HepG2 (cell line): ENCODE measurements at regions not wholly inside any gene's neighbourhood (a gene's known extent, or its start where the extent isn't known, plus 50 kb on each side); places are given as distances from the start of the nearest gene placed in this dataset.

Experiments used
- ATAC-seq: fragments of 200-7000 bp; cut with Tn5 transposase; 3 replicates; pipeline ENCODE4 v1.9.1; 2020; ENCODE audit warnings: mild to moderate bottlenecking, moderate library complexity
- BruUV-seq: library from RNA; stranded (reverse); fragments of 400-500 nt; replicated peaks from 2 replicates; lab custom pipeline; 2021; lab: Mats Ljungman, UMichigan
- CTCF ChIA-PET: fragments of 300-600 bp; formaldehyde crosslinking; extraction: SDS; loops from one replicate; lab custom pipeline; 2021; ENCODE audit warnings: low total read pairs, inconsistent platforms, low intra/inter-chr PET ratio; lab: Yijun Ruan, JAX
- POLR2A ChIA-PET: fragments of 350-600 bp; sonication (Branson Sonifier 250); formaldehyde crosslinking; loops from one replicate; lab custom pipeline; 2020; ENCODE audit warnings: antibody characterized with exemption, inconsistent platforms; lab: Yijun Ruan, JAX
- DNase-seq: peaks from one replicate; pipeline ENCODE4 v3.0.0-alpha.2; 2015; ENCODE audit warnings: low spot score
- FAIRE-seq: peaks from 3 replicates; lab custom pipeline; 2011; peaks lifted over from hg19 to GRCh38; lab: Jason Lieb, UNC
- H2AFZ ChIP-seq: one replicate; pipeline ENCODE4 v1.6.1; 2011; ENCODE audit warnings: low read length, inconsistent platforms
- H3K27ac ChIP-seq: fragments of 300-600 bp; 3 replicates; pipeline ENCODE4 v1.8.0; 2011; ENCODE audit warnings: mixed run types, mild to moderate bottlenecking, mixed read lengths, low read length, inconsistent platforms; ENCODE audit not compliant: insufficient read depth; ENCODE audit errors: extremely low read length
- H3K27me3 ChIP-seq, 2 experiments: fragments of 200-600 bp in 1 of 2; 2 replicates in 1 of 2; 3 replicates in 1 of 2; pipeline versions ENCODE4 v1.6.0 to v1.8.0; 2011; ENCODE audit warnings: low read length in 2 of 2, mild to moderate bottlenecking in 2 of 2, moderate library complexity in 2 of 2, inconsistent platforms in 1 of 2; ENCODE audit not compliant: insufficient read depth in 2 of 2, control insufficient read depth in 1 of 2
- H3K36me3 ChIP-seq, 2 experiments: fragments of 200-600 bp in 1 of 2; replicated peaks in 1 of 2; 2 replicates in 1 of 2; 3 replicates in 1 of 2; pipeline versions ENCODE4 v1.5.1 to v1.8.0; 2011; ENCODE audit warnings: low read length in 2 of 2, inconsistent platforms in 1 of 2; ENCODE audit not compliant: insufficient read depth in 2 of 2, control insufficient read depth in 1 of 2
- H3K4me1 ChIP-seq: 2 replicates; pipeline ENCODE4 v1.5.1; 2012; ENCODE audit warnings: low read length, inconsistent platforms; ENCODE audit not compliant: insufficient read depth
- H3K4me2 ChIP-seq: 2 replicates; pipeline ENCODE4 v1.6.0; 2011; ENCODE audit warnings: low read depth, low read length, inconsistent platforms
- H3K4me3 ChIP-seq, 3 experiments: fragments of 200-600 bp in 1 of 3; sonication (generic), shearing (Covaris generic) in 1 of 3; replicated peaks in 1 of 3; 2 replicates each; pipeline ENCODE4 v1.5.1; 2011 to 2016; ENCODE audit warnings: low read length in 3 of 3, inconsistent platforms in 2 of 3, low read depth in 2 of 3, mild to moderate bottlenecking in 2 of 3, control low read depth in 1 of 3, mixed read lengths in 1 of 3; ENCODE audit not compliant: insufficient read depth in 1 of 3
- H3K79me2 ChIP-seq: one replicate; pipeline ENCODE4 v1.6.1; 2011; ENCODE audit warnings: low read length, inconsistent platforms; ENCODE audit not compliant: insufficient read depth
- H3K9ac ChIP-seq: 2 replicates; pipeline ENCODE4 v1.6.0; 2011; ENCODE audit warnings: mild to moderate bottlenecking, low read depth, low read length, inconsistent platforms; ENCODE audit not compliant: insufficient read depth
- H3K9me3 ChIP-seq: 2 replicates; pipeline ENCODE4 v1.5.1; 2012; ENCODE audit warnings: mild to moderate bottlenecking, low read length
- H4K20me1 ChIP-seq: 2 replicates; pipeline ENCODE4 v1.6.0; 2011; ENCODE audit warnings: inconsistent platforms, mild to moderate bottlenecking, low read length, moderate library complexity; ENCODE audit not compliant: insufficient read depth
- HOXA3 ChIP-seq: sonication (generic); formaldehyde crosslinking; IDR thresholded peaks from 2 replicates; pipeline ENCODE4 v1.5.0; 2020; ENCODE audit warnings: missing genetic modification reagents
- HOXD1 ChIP-seq: sonication (generic); formaldehyde crosslinking; IDR thresholded peaks from 2 replicates; pipeline ENCODE4 v1.5.0; 2020; ENCODE audit warnings: missing genetic modification reagents
- IKZF4 ChIP-seq: sonication (generic); formaldehyde crosslinking; IDR thresholded peaks from 2 replicates; pipeline ENCODE4 v1.5.1; 2020; ENCODE audit warnings: borderline replicate concordance, mild to moderate bottlenecking, low read depth, missing genetic modification reagents; ENCODE audit errors: not compliant biosample characterization
- NFKBIZ ChIP-seq: IDR thresholded peaks from 2 replicates; pipeline ENCODE4 v1.6.1; 2018; ENCODE audit warnings: missing genetic modification reagents, missing compliant biosample characterization
- RCOR2 ChIP-seq: IDR thresholded peaks from 2 replicates; pipeline ENCODE4 v1.6.1; 2016; ENCODE audit warnings: missing biosample characterization, missing genetic modification reagents
- STAG1 ChIP-seq: sonication (generic); formaldehyde crosslinking; IDR thresholded peaks from 2 replicates; pipeline ENCODE4 v1.4.0; 2020; ENCODE audit warnings: missing genetic modification reagents
- U2AF1 ChIP-seq: fragments of 200-400 bp; formaldehyde crosslinking; optimal IDR thresholded peaks from 2 replicates; pipeline ENCODE3; 2017; ENCODE audit warnings: mild to moderate bottlenecking, low read depth, low read length
- ZFAT ChIP-seq: sonication (generic); formaldehyde crosslinking; conservative IDR thresholded peaks from 2 replicates; pipeline ENCODE4 v1.8.1; 2023; ENCODE audit warnings: missing genetic modification reagents, inconsistent platforms
- ZFP37 ChIP-seq: sonication (generic); formaldehyde crosslinking; IDR thresholded peaks from 2 replicates; pipeline ENCODE4 v1.4.0; 2020; ENCODE audit warnings: missing genetic modification reagents, borderline replicate concordance
- ZFP62 ChIP-seq: sonication (generic); formaldehyde crosslinking; IDR thresholded peaks from 2 replicates; pipeline ENCODE4 v1.4.0; 2020; ENCODE audit warnings: missing genetic modification reagents
- ZNF644 ChIP-seq: IDR thresholded peaks from 2 replicates; pipeline ENCODE4 v1.6.1; 2016; ENCODE audit warnings: low read depth
- ZSCAN22 ChIP-seq: sonication (generic); formaldehyde crosslinking; IDR thresholded peaks from 2 replicates; pipeline ENCODE4 v1.4.0; 2020; ENCODE audit warnings: mild to moderate bottlenecking, missing genetic modification reagents
- ZSCAN30 ChIP-seq: sonication (generic); formaldehyde crosslinking; IDR thresholded peaks from 2 replicates; pipeline ENCODE4 v1.5.0; 2020; ENCODE audit warnings: mild to moderate bottlenecking, missing genetic modification reagents
- ZZZ3 ChIP-seq: sonication (generic); formaldehyde crosslinking; IDR thresholded peaks from 2 replicates; pipeline ENCODE4 v1.4.0; 2020; ENCODE audit warnings: missing genetic modification reagents, mild to moderate bottlenecking, borderline replicate concordance
- WGBS: methylation state at CpG from one replicate; pipeline ENCODE4 v1.1.6; 2017; ENCODE audit warnings: low lambda C conversion rate; 5-methylcytosine and 5-hydroxymethylcytosine counted together
- in situ Hi-C: cut with HindIII; loops from 2 replicates; pipeline ENCODE4 v1.10.0; 2017; ENCODE audit warnings: low pct_unique_long_range_greater_than_20kb; ENCODE audit not compliant: extremely low pct_ligation_motif_present
- intact Hi-C: fragments of 100-400 bp; cut with micrococcal nuclease; formaldehyde crosslinking; loops from one replicate; pipeline ENCODE4 v1.10.0; 2022; ENCODE audit not compliant: unreplicated experiment
- TF ChIP-seq, protein P1 (sequence below): sonication (generic); formaldehyde crosslinking; IDR thresholded peaks from 2 replicates; pipeline ENCODE4 v1.4.0; 2020; ENCODE audit warnings: missing genetic modification reagents
- TF ChIP-seq, protein P2 (sequence below): sonication (generic); formaldehyde crosslinking; IDR thresholded peaks from 2 replicates; pipeline ENCODE4 v1.4.0; 2020; ENCODE audit warnings: missing genetic modification reagents, mild to moderate bottlenecking, borderline replicate concordance

DNA sequence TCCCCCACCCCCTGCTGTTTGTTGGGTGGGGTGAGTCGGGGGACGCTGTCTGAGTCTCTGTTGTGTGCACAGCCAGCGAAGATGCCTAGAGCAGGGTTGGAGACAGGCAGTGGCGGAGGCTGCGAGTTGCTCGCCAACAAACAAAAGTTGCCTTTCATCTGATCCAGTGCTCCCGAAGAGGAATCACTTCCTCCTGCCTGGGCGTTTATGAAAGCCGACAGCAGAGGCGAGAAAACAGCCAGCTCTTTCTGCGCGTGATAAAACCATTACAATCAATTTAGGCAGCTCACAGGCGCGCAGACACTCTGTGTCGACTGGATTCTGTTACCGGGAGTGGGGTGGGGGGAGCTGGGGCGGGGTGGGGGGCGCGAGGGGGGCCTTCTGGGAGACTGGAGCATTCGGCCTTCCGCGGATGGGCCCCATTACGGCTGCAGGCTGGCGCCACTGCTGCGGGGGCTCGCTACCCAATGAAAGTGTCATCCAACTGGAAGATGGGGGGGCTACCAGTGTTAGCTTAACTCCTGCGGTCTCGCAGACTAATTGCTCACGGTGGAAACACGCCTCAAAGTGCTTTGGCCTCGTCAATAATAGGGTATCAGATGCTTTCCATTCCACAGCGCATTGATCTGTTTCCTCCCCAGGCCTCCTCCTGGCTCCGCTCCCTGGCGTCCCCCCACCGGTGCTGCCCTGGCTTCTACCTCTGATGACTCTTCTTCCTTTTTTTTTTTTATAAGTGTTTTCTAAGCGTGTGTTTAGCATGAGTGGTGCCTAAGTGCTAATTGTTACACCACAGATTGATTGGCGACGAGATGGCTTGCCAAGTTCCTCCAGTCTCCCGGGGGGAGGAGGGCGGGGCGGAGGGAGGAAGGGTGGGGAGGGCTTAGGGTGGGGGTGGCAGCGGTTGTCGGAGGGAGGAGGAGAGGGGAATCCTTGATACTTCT, 678.4 kb downstream of the MED13L start:
- ATAC-seq: no peak
- intact Hi-C loops: no loop called here
- TF ChIP-seq HOXA3 (no peak), ZFP37 (CRISPR knock-in tag) (no peak), ZFAT (CRISPR knock-in tag) (no peak), ZFP62 (CRISPR knock-in tag) (no peak), ZZZ3 (CRISPR knock-in tag) (no peak), RCOR2 (CRISPR knock-in tag) (no peak), IKZF4 (CRISPR knock-in tag) (no peak), HOXD1 (CRISPR knock-in tag) (no peak), NFKBIZ (CRISPR knock-in tag) (no peak), U2AF1 (no peak), STAG1 (CRISPR knock-in tag) (no peak), ZSCAN30 (CRISPR knock-in tag) (no peak), ZSCAN22 (CRISPR knock-in tag) (no peak), ZNF644 (CRISPR knock-in tag) (no peak)
- TF ChIP-seq, protein P1, sequence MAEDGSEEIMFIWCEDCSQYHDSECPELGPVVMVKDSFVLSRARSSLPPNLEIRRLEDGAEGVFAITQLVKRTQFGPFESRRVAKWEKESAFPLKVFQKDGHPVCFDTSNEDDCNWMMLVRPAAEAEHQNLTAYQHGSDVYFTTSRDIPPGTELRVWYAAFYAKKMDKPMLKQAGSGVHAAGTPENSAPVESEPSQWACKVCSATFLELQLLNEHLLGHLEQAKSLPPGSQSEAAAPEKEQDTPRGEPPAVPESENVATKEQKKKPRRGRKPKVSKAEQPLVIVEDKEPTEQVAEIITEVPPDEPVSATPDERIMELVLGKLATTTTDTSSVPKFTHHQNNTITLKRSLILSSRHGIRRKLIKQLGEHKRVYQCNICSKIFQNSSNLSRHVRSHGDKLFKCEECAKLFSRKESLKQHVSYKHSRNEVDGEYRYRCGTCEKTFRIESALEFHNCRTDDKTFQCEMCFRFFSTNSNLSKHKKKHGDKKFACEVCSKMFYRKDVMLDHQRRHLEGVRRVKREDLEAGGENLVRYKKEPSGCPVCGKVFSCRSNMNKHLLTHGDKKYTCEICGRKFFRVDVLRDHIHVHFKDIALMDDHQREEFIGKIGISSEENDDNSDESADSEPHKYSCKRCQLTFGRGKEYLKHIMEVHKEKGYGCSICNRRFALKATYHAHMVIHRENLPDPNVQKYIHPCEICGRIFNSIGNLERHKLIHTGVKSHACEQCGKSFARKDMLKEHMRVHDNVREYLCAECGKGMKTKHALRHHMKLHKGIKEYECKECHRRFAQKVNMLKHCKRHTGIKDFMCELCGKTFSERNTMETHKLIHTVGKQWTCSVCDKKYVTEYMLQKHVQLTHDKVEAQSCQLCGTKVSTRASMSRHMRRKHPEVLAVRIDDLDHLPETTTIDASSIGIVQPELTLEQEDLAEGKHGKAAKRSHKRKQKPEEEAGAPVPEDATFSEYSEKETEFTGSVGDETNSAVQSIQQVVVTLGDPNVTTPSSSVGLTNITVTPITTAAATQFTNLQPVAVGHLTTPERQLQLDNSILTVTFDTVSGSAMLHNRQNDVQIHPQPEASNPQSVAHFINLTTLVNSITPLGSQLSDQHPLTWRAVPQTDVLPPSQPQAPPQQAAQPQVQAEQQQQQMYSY (CRISPR knock-in tag): no peak
- TF ChIP-seq, protein P2, sequence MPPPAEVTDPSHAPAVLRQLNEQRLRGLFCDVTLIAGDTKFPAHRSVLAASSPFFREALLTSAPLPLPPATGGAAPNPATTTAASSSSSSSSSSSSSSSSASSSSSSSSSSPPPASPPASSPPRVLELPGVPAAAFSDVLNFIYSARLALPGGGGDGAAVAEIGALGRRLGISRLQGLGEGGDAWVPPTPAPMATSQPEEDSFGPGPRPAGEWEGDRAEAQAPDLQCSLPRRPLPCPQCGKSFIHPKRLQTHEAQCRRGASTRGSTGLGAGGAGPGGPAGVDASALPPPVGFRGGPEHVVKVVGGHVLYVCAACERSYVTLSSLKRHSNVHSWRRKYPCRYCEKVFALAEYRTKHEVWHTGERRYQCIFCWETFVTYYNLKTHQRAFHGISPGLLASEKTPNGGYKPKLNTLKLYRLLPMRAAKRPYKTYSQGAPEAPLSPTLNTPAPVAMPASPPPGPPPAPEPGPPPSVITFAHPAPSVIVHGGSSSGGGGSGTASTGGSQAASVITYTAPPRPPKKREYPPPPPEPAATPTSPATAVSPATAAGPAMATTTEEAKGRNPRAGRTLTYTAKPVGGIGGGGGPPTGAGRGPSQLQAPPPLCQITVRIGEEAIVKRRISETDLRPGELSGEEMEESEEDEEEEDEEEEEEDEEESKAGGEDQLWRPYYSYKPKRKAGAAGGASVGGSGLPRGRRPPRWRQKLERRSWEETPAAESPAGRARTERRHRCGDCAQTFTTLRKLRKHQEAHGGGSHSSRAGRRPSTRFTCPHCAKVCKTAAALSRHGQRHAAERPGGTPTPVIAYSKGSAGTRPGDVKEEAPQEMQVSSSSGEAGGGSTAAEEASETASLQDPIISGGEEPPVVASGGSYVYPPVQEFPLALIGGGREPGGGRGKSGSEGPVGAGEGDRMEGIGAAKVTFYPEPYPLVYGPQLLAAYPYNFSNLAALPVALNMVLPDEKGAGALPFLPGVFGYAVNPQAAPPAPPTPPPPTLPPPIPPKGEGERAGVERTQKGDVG (CRISPR knock-in tag): no peak

More for the DNA sequence above, 678.4 kb downstream of the MED13L start:
- 35% methylated on average over 20 of the region's 43 CpGs for WGBS
- DNase-seq (no peak), FAIRE-seq (no peak)
- no peak overlapping the region for H3K4me3 ChIP-seq
- POLR2A ChIA-PET: no interaction called here
- no peaks in the 10 kb centered on the region for H3K36me3 ChIP-seq
- no peaks in the 10 kb centered on the region for H3K4me1 ChIP-seq
- H3K9ac ChIP-seq: no peak overlapping the region
- CTCF ChIA-PET: no interaction called here
- no peaks in the 10 kb centered on the region for H3K79me2 ChIP-seq
- no peak overlapping the region for H3K27ac ChIP-seq
- no TSS peak for BruUV-seq
- H3K4me2 ChIP-seq: no peak overlapping the region
- peaks cover 0 to 18% of the 10 kb centered on the region in 2 experiments; a peak in 4 of 5 replicates for H3K27me3 ChIP-seq
- no peaks in the 10 kb centered on the region for H3K9me3 ChIP-seq
- no peak overlapping the region for H2AFZ ChIP-seq
- in situ Hi-C loops: no loop called here
- no peaks in the 10 kb centered on the region for H4K20me1 ChIP-seq
